ENCODE measurements at regions not wholly inside any gene's neighbourhood (a gene's known extent, or its start where the extent isn't known, plus 50 kb on each side); places are given as distances from the start of the nearest gene placed in this dataset.

DNA sequence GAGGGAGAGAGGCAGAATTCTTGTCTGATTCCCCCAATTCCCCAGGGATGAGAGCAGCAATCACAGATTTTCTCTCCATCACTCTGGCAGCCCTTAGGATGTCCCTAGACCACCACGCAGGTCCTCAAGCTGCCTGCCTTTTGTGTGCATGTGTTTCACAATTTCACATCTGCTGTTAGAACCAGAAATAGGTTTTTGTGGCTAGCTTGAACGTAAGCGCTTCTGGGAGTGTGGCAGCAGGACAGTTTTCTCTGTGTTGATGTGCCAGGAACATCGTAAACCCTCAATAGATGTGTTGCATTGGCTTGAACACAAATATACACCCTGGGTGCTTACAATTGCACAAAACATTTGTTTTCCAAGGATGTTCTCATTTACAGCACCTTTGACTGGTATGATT is 78.8 kb upstream of the TMTC4 start:
- no peak for DNase-seq

DNA sequence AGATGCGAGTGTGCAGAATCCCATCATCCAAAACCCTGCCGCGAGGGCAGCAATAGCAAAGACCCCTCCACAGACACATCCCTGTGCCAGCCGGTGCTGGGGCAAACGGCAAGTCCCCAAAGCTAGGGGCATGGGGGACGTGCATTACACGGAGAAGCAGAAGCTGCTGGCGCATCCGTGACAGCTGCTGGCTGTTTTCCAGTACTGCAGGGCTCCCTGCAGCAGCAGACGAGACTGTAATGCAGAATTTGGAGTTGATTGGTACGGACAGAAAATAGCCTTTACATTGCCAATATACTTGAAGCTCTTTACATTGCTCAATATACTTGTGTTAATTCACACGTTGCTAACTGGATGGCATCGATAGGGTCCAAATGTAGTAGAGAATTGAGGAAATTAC is 77.2 kb upstream of the TMTC4 start:
- DNase-seq, result no peak

DNA sequence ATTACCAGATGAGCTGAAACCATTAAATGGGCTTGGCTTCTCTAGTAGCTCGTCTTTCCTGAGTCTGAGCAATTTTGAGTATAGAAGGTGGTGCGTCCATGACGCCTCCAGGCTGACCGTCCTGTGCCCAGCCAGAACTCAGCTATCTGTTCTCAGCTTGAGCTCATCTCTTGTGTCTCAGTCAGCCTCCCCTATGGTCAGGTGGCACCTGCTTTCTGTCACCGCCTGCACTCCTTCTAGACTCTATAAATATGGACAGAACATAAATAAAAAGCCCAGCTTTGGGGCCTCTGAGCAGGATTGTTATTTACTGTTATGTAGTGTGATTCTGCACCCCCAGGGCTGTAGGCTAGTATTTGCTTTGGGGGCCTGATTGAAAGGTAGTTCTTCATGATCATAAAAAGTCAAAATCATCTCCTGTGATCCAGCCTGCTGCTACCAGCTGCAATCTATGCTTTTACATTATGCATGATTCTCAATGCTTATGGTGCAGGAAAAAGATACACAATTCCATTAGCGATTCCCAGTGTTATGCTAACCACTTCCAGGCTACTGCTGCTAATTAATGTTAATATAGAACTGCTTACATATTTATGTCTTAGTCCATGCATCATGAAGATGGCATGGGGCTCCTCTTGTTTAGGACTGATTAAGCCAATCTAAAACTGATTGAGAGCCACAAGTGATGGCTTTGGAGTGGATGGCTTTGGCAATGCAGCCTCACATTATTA is 72.5 kb upstream of the TMTC4 start:
- no peak for DNase-seq

- DNase-seq, result no peak
Observed at GRCh38 chr13:100738176-100738855, 63.7 kb upstream of the TMTC4 start.

- DNase-seq, result no peak
Observed at GRCh38 chr13:100735494-100735893, 60.9 kb upstream of the TMTC4 start.

DNA sequence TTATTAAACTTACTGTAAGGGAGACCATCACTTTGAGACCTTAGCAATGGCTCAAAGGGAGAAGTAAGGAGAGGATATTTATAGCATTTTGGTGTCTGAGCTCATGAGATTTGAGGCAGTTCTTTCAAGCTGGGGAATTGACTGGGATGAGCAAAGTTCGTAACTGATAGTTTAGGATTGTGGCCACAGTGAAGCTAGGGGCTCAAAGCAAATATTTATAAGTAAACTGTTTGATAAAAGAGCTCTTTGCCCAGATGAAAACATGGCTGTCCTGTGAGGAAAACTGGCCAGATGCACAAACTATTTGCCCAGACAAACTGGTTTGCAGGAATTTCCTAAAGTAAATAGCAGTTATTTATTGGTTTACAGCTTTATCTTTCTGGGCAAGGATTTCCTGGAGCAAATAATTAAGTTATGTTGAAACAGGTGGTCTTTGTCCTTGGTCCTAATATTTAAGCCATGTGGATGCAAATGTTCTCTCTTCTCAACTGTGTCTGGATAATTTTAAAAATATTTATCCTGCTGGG is 59.7 kb upstream of the TMTC4 start:
- DNase-seq, result no peak

GRCh38 chr13:100733261-100733660 is 58.7 kb upstream of the TMTC4 start:
- DNase-seq, result no peak

- no peak for DNase-seq
Observed at GRCh38 chr13:100728201-100728600, 53.6 kb upstream of the TMTC4 start.

GRCh38 chr13:100725472-100725871 is 50.9 kb upstream of the TMTC4 start:
- no peak for DNase-seq

DNA sequence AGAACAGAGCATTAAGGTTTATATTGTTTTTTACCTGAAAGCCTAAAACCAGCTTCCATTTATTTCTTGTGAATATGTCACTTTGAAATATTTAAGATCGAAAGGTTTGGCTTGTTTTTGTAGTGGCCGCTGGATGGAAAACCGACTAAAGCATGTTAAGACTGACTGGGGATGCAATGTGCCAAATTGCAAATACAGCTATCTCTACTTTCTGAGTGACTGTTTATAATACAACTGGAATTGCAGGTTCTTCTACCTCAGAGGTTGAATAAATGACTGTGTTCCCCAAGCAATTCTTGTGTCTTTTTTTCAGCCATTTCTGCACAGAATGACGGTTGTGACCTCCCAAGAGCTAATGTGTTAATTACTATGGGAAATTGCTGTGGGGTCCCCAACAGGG is 50.0 kb upstream of the TMTC4 start:
- no peak for DNase-seq

Data from NCI-H1105 treated with DMSO at 0.1 percent for 48 hours (cell line).